Mucosa of rectum (tissue), 2 donors: ENCODE measurements at regions not wholly inside any gene's neighbourhood (a gene's known extent, or its start where the extent isn't known, plus 50 kb on each side); places are given as distances from the start of the nearest gene placed in this dataset.

Source experiments
- H3K27ac ChIP-seq, 2 donors: one replicate each; pipeline ENCODE4 v1.7.0; 2013; ENCODE audit warnings: inconsistent platforms in 2 of 2, low read depth in 2 of 2, low read length in 2 of 2
- H3K27me3 ChIP-seq, 2 donors: one replicate each; pipeline ENCODE4 v1.7.0; 2013; ENCODE audit warnings: low read length in 2 of 2; ENCODE audit not compliant: control insufficient read depth in 2 of 2, insufficient read depth in 2 of 2
- H3K36me3 ChIP-seq, 2 donors: one replicate each; pipeline ENCODE4 v1.7.0; 2013; ENCODE audit warnings: low read length in 2 of 2; ENCODE audit not compliant: control insufficient read depth in 2 of 2, insufficient read depth in 2 of 2
- H3K4me1 ChIP-seq, 2 donors: one replicate each; pipeline ENCODE4 v1.7.0; 2013; ENCODE audit warnings: low read length in 2 of 2, mild to moderate bottlenecking in 1 of 2; ENCODE audit not compliant: control insufficient read depth in 2 of 2, insufficient read depth in 2 of 2
- H3K4me3 ChIP-seq, 2 donors: one replicate each; pipeline ENCODE4 v1.7.0; 2013; ENCODE audit warnings: low read length in 2 of 2
- H3K9ac ChIP-seq, 2 donors: one replicate each; pipeline ENCODE4 v1.7.0; 2013; ENCODE audit warnings: low read length in 2 of 2, low read depth in 1 of 2, mild to moderate bottlenecking in 1 of 2
- H3K9me3 ChIP-seq, 2 donors: one replicate each; pipeline ENCODE4 v1.7.0; 2013; ENCODE audit warnings: low read length in 2 of 2; ENCODE audit not compliant: control insufficient read depth in 2 of 2
- donor health status: healthy.
- donor health status: Normal muscosa, but diverticular disease.

GRCh38 chr13:105758918-105759860 lies 776.3 kb downstream of the EFNB2 start:
- Histone ChIP-seq H3K36me3 (no peaks in the 10 kb centered on the region), H3K27me3 (no peaks in the 10 kb centered on the region), H3K4me3 (no peak overlapping the region), H3K9ac (no peak overlapping the region), H3K9me3 (no peaks in the 10 kb centered on the region), H3K27ac (no peak overlapping the region), H3K4me1 (no peaks in the 10 kb centered on the region)

- H3K27ac ChIP-seq = no peak overlapping the region
- no peaks in the 10 kb centered on the region for H3K36me3 ChIP-seq
- no peak overlapping the region for H3K4me3 ChIP-seq
Observed at GRCh38 chr13:105740739-105741138, 794.7 kb downstream of the EFNB2 start.

GRCh38 chr13:105737688-105738087 lies 797.8 kb downstream of the EFNB2 start:
- H3K9me3 ChIP-seq = no peaks in the 10 kb centered on the region
- H3K27ac ChIP-seq = no peak overlapping the region
- no peaks in the 10 kb centered on the region for H3K4me1 ChIP-seq
- no peaks in the 10 kb centered on the region for H3K36me3 ChIP-seq
- no peak overlapping the region for H3K9ac ChIP-seq
- no peak overlapping the region for H3K4me3 ChIP-seq
- H3K27me3 ChIP-seq = no peaks in the 10 kb centered on the region

More at GRCh38 chr13:105740739-105741138, 794.7 kb downstream of the EFNB2 start:
- H3K9me3 ChIP-seq = no peaks in the 10 kb centered on the region
- no peaks in the 10 kb centered on the region for H3K27me3 ChIP-seq
- no peak overlapping the region for H3K9ac ChIP-seq
- H3K4me1 ChIP-seq = no peaks in the 10 kb centered on the region

- no peak overlapping the region for H3K4me3 ChIP-seq
- H3K27ac ChIP-seq = no peak overlapping the region
- H3K27me3 ChIP-seq = no peaks in the 10 kb centered on the region
- no peaks in the 10 kb centered on the region for H3K9me3 ChIP-seq
- H3K9ac ChIP-seq = no peak overlapping the region
- no peaks in the 10 kb centered on the region for H3K36me3 ChIP-seq
- no peaks in the 10 kb centered on the region for H3K4me1 ChIP-seq
Observed at GRCh38 chr13:105735281-105735680, 800.2 kb downstream of the EFNB2 start.

GRCh38 chr13:105732806-105733529 lies 802.5 kb downstream of the EFNB2 start:
- Histone ChIP-seq H3K9me3 (no peaks in the 10 kb centered on the region), H3K27ac (no peak overlapping the region), H3K27me3 (no peaks in the 10 kb centered on the region), H3K9ac (no peak overlapping the region), H3K4me3 (no peak overlapping the region), H3K36me3 (no peaks in the 10 kb centered on the region), H3K4me1 (no peaks in the 10 kb centered on the region)

- Histone ChIP-seq H3K9me3 (no peaks in the 10 kb centered on the region), H3K27me3 (no peaks in the 10 kb centered on the region), H3K9ac (no peak overlapping the region), H3K27ac (no peak overlapping the region), H3K4me3 (no peak overlapping the region), H3K36me3 (no peaks in the 10 kb centered on the region), H3K4me1 (no peaks in the 10 kb centered on the region)
Observed at GRCh38 chr13:105725887-105726286, 809.6 kb downstream of the EFNB2 start.

- Histone ChIP-seq H3K36me3 (no peaks in the 10 kb centered on the region), H3K9me3 (no peaks in the 10 kb centered on the region), H3K27ac (no peak overlapping the region), H3K9ac (no peak overlapping the region), H3K4me3 (no peak overlapping the region), H3K4me1 (peaks cover 0 to 8% of the 10 kb centered on the region in 2 donors), H3K27me3 (no peaks in the 10 kb centered on the region)
Observed at GRCh38 chr13:105721016-105721415, 814.4 kb downstream of the EFNB2 start.

- no peaks in the 10 kb centered on the region for H3K27me3 ChIP-seq
- no peaks in the 10 kb centered on the region for H3K36me3 ChIP-seq
- peaks cover 0 to 8% of the 10 kb centered on the region in 2 donors for H3K4me1 ChIP-seq
- H3K9me3 ChIP-seq = no peaks in the 10 kb centered on the region
- no peak overlapping the region for H3K27ac ChIP-seq
- no peak overlapping the region for H3K4me3 ChIP-seq
- H3K9ac ChIP-seq = no peak overlapping the region
Observed at GRCh38 chr13:105719859-105720258, 815.6 kb downstream of the EFNB2 start.

GRCh38 chr13:105709181-105709580 lies 826.3 kb downstream of the EFNB2 start:
- Histone ChIP-seq H3K4me3 (no peak overlapping the region), H3K9ac (no peak overlapping the region), H3K4me1 (no peaks in the 10 kb centered on the region), H3K9me3 (no peaks in the 10 kb centered on the region), H3K27ac (no peak overlapping the region), H3K36me3 (no peaks in the 10 kb centered on the region), H3K27me3 (no peaks in the 10 kb centered on the region)

GRCh38 chr13:105703843-105704242 lies 831.6 kb downstream of the EFNB2 start:
- no peak overlapping the region for H3K4me3 ChIP-seq
- H3K27ac ChIP-seq = no peak overlapping the region
- no peaks in the 10 kb centered on the region for H3K9me3 ChIP-seq
- no peaks in the 10 kb centered on the region for H3K4me1 ChIP-seq
- no peak overlapping the region for H3K9ac ChIP-seq
- no peaks in the 10 kb centered on the region for H3K27me3 ChIP-seq
- H3K36me3 ChIP-seq = no peaks in the 10 kb centered on the region
